HL-60 (cell line): ENCODE measurements at regions not wholly inside any gene's neighbourhood (a gene's known extent, or its start where the extent isn't known, plus 50 kb on each side); places are given as distances from the start of the nearest gene placed in this dataset.

ENCODE experiments used
- POLR2AphosphoS5 ChIP-seq: IDR thresholded peaks from 2 replicates; pipeline ENCODE4 v1.6.1; 2012; ENCODE audit warnings: low read depth
- SPI1 ChIP-seq: IDR thresholded peaks from 2 replicates; pipeline ENCODE4 v1.6.1; 2012; ENCODE audit warnings: low read depth, mild to moderate bottlenecking, borderline replicate concordance
- TF ChIP-seq, protein P1 (sequence below): IDR thresholded peaks from one replicate; pipeline ENCODE4 v1.5.1; 2011; ENCODE audit warnings: low read length, control low read depth, inconsistent platforms; ENCODE audit not compliant: insufficient read depth

DNA sequence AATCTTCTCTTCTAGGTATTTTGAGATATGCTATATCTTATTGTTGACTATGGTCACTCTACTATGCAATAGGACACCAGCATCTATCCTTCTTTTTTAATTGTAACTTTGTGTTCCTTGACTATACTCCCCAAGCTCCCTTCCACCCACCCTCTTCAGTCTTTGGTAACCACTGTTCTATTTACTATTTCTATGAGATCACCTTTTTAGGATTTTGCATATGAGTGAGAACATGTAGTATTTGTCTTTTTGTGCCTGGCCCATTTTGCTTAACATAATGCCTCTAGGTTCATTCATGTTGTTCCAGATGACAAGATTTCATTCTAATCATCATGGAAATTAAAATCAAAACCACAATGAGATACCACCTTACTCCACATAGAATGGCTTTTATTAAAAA is 63.3 kb upstream of the BANK1 start:
- TF ChIP-seq, protein P1, sequence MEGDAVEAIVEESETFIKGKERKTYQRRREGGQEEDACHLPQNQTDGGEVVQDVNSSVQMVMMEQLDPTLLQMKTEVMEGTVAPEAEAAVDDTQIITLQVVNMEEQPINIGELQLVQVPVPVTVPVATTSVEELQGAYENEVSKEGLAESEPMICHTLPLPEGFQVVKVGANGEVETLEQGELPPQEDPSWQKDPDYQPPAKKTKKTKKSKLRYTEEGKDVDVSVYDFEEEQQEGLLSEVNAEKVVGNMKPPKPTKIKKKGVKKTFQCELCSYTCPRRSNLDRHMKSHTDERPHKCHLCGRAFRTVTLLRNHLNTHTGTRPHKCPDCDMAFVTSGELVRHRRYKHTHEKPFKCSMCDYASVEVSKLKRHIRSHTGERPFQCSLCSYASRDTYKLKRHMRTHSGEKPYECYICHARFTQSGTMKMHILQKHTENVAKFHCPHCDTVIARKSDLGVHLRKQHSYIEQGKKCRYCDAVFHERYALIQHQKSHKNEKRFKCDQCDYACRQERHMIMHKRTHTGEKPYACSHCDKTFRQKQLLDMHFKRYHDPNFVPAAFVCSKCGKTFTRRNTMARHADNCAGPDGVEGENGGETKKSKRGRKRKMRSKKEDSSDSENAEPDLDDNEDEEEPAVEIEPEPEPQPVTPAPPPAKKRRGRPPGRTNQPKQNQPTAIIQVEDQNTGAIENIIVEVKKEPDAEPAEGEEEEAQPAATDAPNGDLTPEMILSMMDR, result no peak
- no peak for TF ChIP-seq SPI1
- TF ChIP-seq POLR2AphosphoS5, result no peak
